HG02588 (cell line): ENCODE measurements at regions not wholly inside any gene's neighbourhood (a gene's known extent, or its start where the extent isn't known, plus 50 kb on each side); places are given as distances from the start of the nearest gene placed in this dataset.
"Not testable (repeated sequence)": the region's sequence is repeated elsewhere in the genome, so short reads cannot be mapped to it uniquely, and the experiment has no call there.

Experiments
- ATAC-seq: cut with Tn5 transposase; IDR thresholded peaks from one replicate; pipeline ENCODE4 v1.9.1; 2021; ENCODE audit warnings: mild to moderate bottlenecking, moderate library complexity; ENCODE audit not compliant: unreplicated experiment

- no peak for ATAC-seq
Measured at GRCh38 chr2:149768320-149768799, 180.8 kb upstream of the MMADHC start.

- ATAC-seq, result no peak
Measured at GRCh38 chr2:149767516-149767974, 180.0 kb upstream of the MMADHC start.

GRCh38 chr2:149766339-149766738, 178.8 kb upstream of the MMADHC start:
- no peak for ATAC-seq

- ATAC-seq, result no peak
Measured at GRCh38 chr2:149765636-149766035, 178.1 kb upstream of the MMADHC start.

GRCh38 chr2:149765003-149765402, 177.4 kb upstream of the MMADHC start:
- no peak for ATAC-seq

- no peak for ATAC-seq
Measured at GRCh38 chr2:149763358-149763757, 175.8 kb upstream of the MMADHC start.

- ATAC-seq, result no peak
Measured at GRCh38 chr2:149761611-149762010, 174.0 kb upstream of the MMADHC start.

- ATAC-seq, result not testable (repeated sequence)
Measured at GRCh38 chr2:149759382-149759781, 171.8 kb upstream of the MMADHC start.

GRCh38 chr2:149754722-149755121, 167.1 kb upstream of the MMADHC start:
- not testable (repeated sequence) for ATAC-seq

- no peak for ATAC-seq
Measured at GRCh38 chr2:149747456-149747855, 159.9 kb upstream of the MMADHC start.

GRCh38 chr2:149745396-149746230, 158.0 kb upstream of the MMADHC start:
- no peak for ATAC-seq

- ATAC-seq, result no peak
Measured at GRCh38 chr2:149744865-149745264, 157.3 kb upstream of the MMADHC start.

- ATAC-seq, result no peak
Measured at GRCh38 chr2:149743842-149744448, 156.4 kb upstream of the MMADHC start.

- no peak for ATAC-seq
Measured at GRCh38 chr2:149741646-149742045, 154.1 kb upstream of the MMADHC start.

- ATAC-seq, result no peak
Measured at GRCh38 chr2:149740490-149740889, 152.9 kb upstream of the MMADHC start.

GRCh38 chr2:149739883-149740265, 152.3 kb upstream of the MMADHC start:
- ATAC-seq, result no peak

GRCh38 chr2:149739171-149739882, 151.8 kb upstream of the MMADHC start:
- no peak for ATAC-seq

- ATAC-seq, result no peak
Measured at GRCh38 chr2:149738767-149739166, 151.2 kb upstream of the MMADHC start.

- ATAC-seq, result no peak
Measured at GRCh38 chr2:149737896-149738295, 150.3 kb upstream of the MMADHC start.

GRCh38 chr2:149735237-149735958, 147.8 kb upstream of the MMADHC start:
- ATAC-seq, result no peak
